HCT116 (cell line): ENCODE measurements at regions not wholly inside any gene's neighbourhood (a gene's known extent, or its start where the extent isn't known, plus 50 kb on each side); places are given as distances from the start of the nearest gene placed in this dataset.

Experiments used
- ATAC-seq: fragments of 200-7000 bp; cut with Tn5 transposase; 2 replicates; pipeline ENCODE4 v1.9.1; 2020; ENCODE audit warnings: mild to moderate bottlenecking, moderate library complexity
- BruUV-seq: library from RNA; stranded (reverse); fragments of 400-500 nt; replicated peaks from 2 replicates; lab custom pipeline; 2021; lab: Mats Ljungman, UMichigan
- CTCF ChIA-PET: fragments of 300-600 bp; sonication (Branson Sonifier 250); formaldehyde crosslinking; loops from one replicate; lab custom pipeline; 2021; ENCODE audit warnings: antibody characterized with exemption; lab: Charles Lee
- POLR2A ChIA-PET: fragments of 300-600, 350-600 bp; sonication (Branson Sonifier 250); formaldehyde crosslinking; loops from one replicate; lab custom pipeline; 2021; ENCODE audit warnings: antibody characterized with exemption; lab: Charles Lee
- RAD21 ChIA-PET, 2 experiments: fragments of 300-600 bp; sonication (Branson Sonifier 250); formaldehyde crosslinking; loops; one replicate each; lab custom pipeline; 2023; ENCODE audit warnings: low total read pairs in 2 of 2; ENCODE audit not compliant: uncharacterized antibody in 2 of 2, unreplicated experiment in 2 of 2, low non-redundant PET in 1 of 2; lab: Charles Lee
- DNase-seq: peaks from one replicate; pipeline ENCODE4 v3.0.0-alpha.2; 2010; ENCODE audit warnings: low read depth, low spot score
- H2AFZ ChIP-seq: fragments of 200-600 bp; shearing (Covaris generic), sonication (generic); 2 replicates; pipeline ENCODE4 v1.6.1; 2017; ENCODE audit warnings: low read depth, mixed run types, mixed read lengths, antibody characterized with exemption, low read length; ENCODE audit not compliant: poor library complexity, severe bottlenecking
- H3K27ac ChIP-seq: 2 replicates; pipeline ENCODE4 v1.5.1; 2012; ENCODE audit warnings: low read depth, low read length
- H3K27me3 ChIP-seq: fragments of 200-600 bp; sonication (generic); 2 replicates; pipeline ENCODE4 v1.6.1; 2016; ENCODE audit warnings: mixed run types, low read length, mixed read lengths; ENCODE audit not compliant: insufficient read depth
- H3K36me3 ChIP-seq, 2 experiments: fragments of 200-500 bp in 1 of 2; fragments of 200-600 bp in 1 of 2; sonication (Bioruptor generic) in 1 of 2; sonication (generic) in 1 of 2; 2 replicates each; pipeline versions ENCODE4 v1.5.1 to v1.6.1; 2014 to 2016; ENCODE audit warnings: low read length in 2 of 2, inconsistent platforms in 1 of 2, mixed read lengths in 1 of 2, mixed run types in 1 of 2; ENCODE audit not compliant: insufficient read depth in 2 of 2, control insufficient read depth in 1 of 2
- H3K4me1 ChIP-seq, 2 experiments: fragments of 200-600 bp in 1 of 2; sonication (generic) in 1 of 2; 2 replicates each; pipeline versions ENCODE4 v1.5.1 to v1.6.1; 2012 to 2017; ENCODE audit warnings: low read length in 2 of 2, inconsistent platforms in 1 of 2, mild to moderate bottlenecking in 1 of 2, mixed read lengths in 1 of 2, mixed run types in 1 of 2, moderate library complexity in 1 of 2; ENCODE audit not compliant: insufficient read depth in 2 of 2, control insufficient read depth in 1 of 2
- H3K4me2 ChIP-seq: fragments of 200-600 bp; sonication (generic); 2 replicates; pipeline ENCODE4 v1.6.1; 2017; ENCODE audit warnings: mixed run types, low read length, mixed read lengths
- H3K4me3 ChIP-seq, 2 experiments: fragments of 200-600 bp in 1 of 2; sonication (generic) in 1 of 2; replicated peaks in 1 of 2; 2 replicates each; pipeline ENCODE4 v1.5.1; 2011 to 2016; ENCODE audit warnings: low read length in 2 of 2, control low read depth in 1 of 2, low read depth in 1 of 2, mild to moderate bottlenecking in 1 of 2, mixed read lengths in 1 of 2, mixed run types in 1 of 2
- H3K79me2 ChIP-seq: fragments of 200-600 bp; sonication (generic); 2 replicates; pipeline ENCODE4 v1.6.1; 2017; ENCODE audit warnings: mild to moderate bottlenecking, mixed run types, low read length, moderate library complexity, mixed read lengths; ENCODE audit not compliant: insufficient read depth
- H3K9ac ChIP-seq: fragments of 200-600 bp; sonication (generic); 2 replicates; pipeline ENCODE4 v1.6.1; 2016; ENCODE audit warnings: low read length, mixed read lengths
- H3K9me2 ChIP-seq: fragments of 200-600 bp; sonication (generic), shearing (Covaris generic); 2 replicates; pipeline ENCODE4 v1.6.1; 2017; ENCODE audit warnings: mixed run types, mild to moderate bottlenecking, moderate library complexity; ENCODE audit not compliant: insufficient read depth
- H3K9me3 ChIP-seq, 2 experiments: fragments of 200-500 bp in 1 of 2; fragments of 200-600 bp in 1 of 2; sonication (Bioruptor generic) in 1 of 2; sonication (generic) in 1 of 2; 2 replicates each; pipeline ENCODE4 v1.6.1; 2014 to 2017; ENCODE audit warnings: low read length in 2 of 2, mixed read lengths in 2 of 2, inconsistent platforms in 1 of 2, low read depth in 1 of 2, mild to moderate bottlenecking in 1 of 2, mixed run types in 1 of 2, moderate library complexity in 1 of 2; ENCODE audit not compliant: control insufficient read depth in 1 of 2, insufficient read depth in 1 of 2
- H4K20me1 ChIP-seq: fragments of 200-600 bp; sonication (generic), shearing (Covaris generic); 2 replicates; pipeline ENCODE4 v1.6.1; 2017; ENCODE audit warnings: mixed run types, mild to moderate bottlenecking, moderate library complexity; ENCODE audit not compliant: insufficient read depth
- CBX3 ChIP-seq: IDR thresholded peaks from 2 replicates; pipeline ENCODE4 v1.6.1; 2012; ENCODE audit warnings: low read depth
- ELF1 ChIP-seq: IDR thresholded peaks from 2 replicates; pipeline ENCODE4 v1.6.1; 2012; ENCODE audit warnings: low read depth, borderline replicate concordance
- EZH2phosphoT487 ChIP-seq: fragments of 200-600 bp; IDR thresholded peaks from 2 replicates; pipeline ENCODE4 v1.6.1; 2018; ENCODE audit warnings: antibody characterized with exemption, borderline replicate concordance
- MAX ChIP-seq: IDR thresholded peaks from 2 replicates; pipeline ENCODE4 v1.6.1; 2012
- RAD21 ChIP-seq: IDR thresholded peaks from 2 replicates; pipeline ENCODE4 v1.6.1; 2012; ENCODE audit warnings: low read depth, mild to moderate bottlenecking
- TCF7L2 ChIP-seq: IDR thresholded peaks from 2 replicates; pipeline ENCODE4 v1.7.0; 2011; ENCODE audit warnings: borderline replicate concordance, inconsistent platforms; ENCODE audit not compliant: insufficient read depth, insufficient read length; ENCODE audit errors: extremely low read depth
- ZBTB33 ChIP-seq: IDR thresholded peaks from 2 replicates; pipeline ENCODE4 v1.6.1; 2011; ENCODE audit warnings: mild to moderate bottlenecking, low read length, moderate library complexity; ENCODE audit not compliant: insufficient replicate concordance; ENCODE audit errors: extremely low read depth
- intact Hi-C: fragments of 100-400 bp; cut with micrococcal nuclease; formaldehyde crosslinking; loops from 2 replicates; pipeline ENCODE4 v1.10.0; 2022
- TF ChIP-seq, protein P1 (sequence below): IDR thresholded peaks from 2 replicates; pipeline ENCODE4 v1.6.1; 2012

GRCh38 chr3:176183181-176183580 lies 1014.1 kb downstream of the TBL1XR1 start:
- no TSS peak for BruUV-seq
- ChIA-PET POLR2A (no interaction called here), RAD21 (no interaction called here), CTCF (no interaction called here)
- no peaks in the 10 kb centered on the region for H3K9me2 ChIP-seq
- no peak overlapping the region for H3K27ac ChIP-seq
- no peaks in the 10 kb centered on the region for H4K20me1 ChIP-seq
- TF ChIP-seq RAD21 (no peak), MAX (no peak), TCF7L2 (no peak), ZBTB33 (no peak), ELF1 (no peak), CBX3 (no peak), EZH2phosphoT487 (no peak)
- TF ChIP-seq, protein P1, sequence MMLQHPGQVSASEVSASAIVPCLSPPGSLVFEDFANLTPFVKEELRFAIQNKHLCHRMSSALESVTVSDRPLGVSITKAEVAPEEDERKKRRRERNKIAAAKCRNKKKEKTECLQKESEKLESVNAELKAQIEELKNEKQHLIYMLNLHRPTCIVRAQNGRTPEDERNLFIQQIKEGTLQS, result no peak
- ATAC-seq (no peak), DNase-seq (no peak)
- intact Hi-C loops, result no loop called here
- H3K4me2 ChIP-seq, result no peak overlapping the region
- H3K9ac ChIP-seq, result no peak overlapping the region
- no peaks in the 10 kb centered on the region for H3K9me3 ChIP-seq
- no peak overlapping the region for H2AFZ ChIP-seq
- no peak overlapping the region for H3K4me3 ChIP-seq
- no peaks in the 10 kb centered on the region for H3K79me2 ChIP-seq
- no peaks in the 10 kb centered on the region for H3K36me3 ChIP-seq
- H3K4me1 ChIP-seq, result no peaks in the 10 kb centered on the region
- H3K27me3 ChIP-seq, result no peaks in the 10 kb centered on the region
